H9 (cell line): ENCODE measurements at regions not wholly inside any gene's neighbourhood (a gene's known extent, or its start where the extent isn't known, plus 50 kb on each side); places are given as distances from the start of the nearest gene placed in this dataset.

ENCODE experiments used
- DNase-seq: peaks from one replicate; pipeline ENCODE4 v3.0.0-alpha.2; 2017
- H2AFZ ChIP-seq: one replicate; pipeline ENCODE4 v1.6.1; 2013; ENCODE audit warnings: mild to moderate bottlenecking, low read length, control low read depth, moderate library complexity
- H2AK5ac ChIP-seq: 2 replicates; pipeline ENCODE4 v1.6.1; 2013; ENCODE audit warnings: low read length, control low read depth, mixed read lengths; ENCODE audit not compliant: insufficient read length
- H2BK120ac ChIP-seq: one replicate; pipeline ENCODE4 v1.6.1; 2013; ENCODE audit warnings: low read depth, mild to moderate bottlenecking, low read length, control low read depth, inconsistent platforms; ENCODE audit not compliant: poor library complexity, severe bottlenecking
- H2BK12ac ChIP-seq: 2 replicates; pipeline ENCODE4 v1.6.1; 2013; ENCODE audit warnings: low read length, control low read depth, mixed read lengths, low read depth; ENCODE audit not compliant: insufficient read length
- H2BK15ac ChIP-seq: 2 replicates; pipeline ENCODE4 v1.6.1; 2013; ENCODE audit warnings: low read depth, low read length, control low read depth
- H2BK20ac ChIP-seq: one replicate; pipeline ENCODE4 v1.6.1; 2013; ENCODE audit warnings: low read depth, mild to moderate bottlenecking, low read length, control low read depth, inconsistent platforms; ENCODE audit not compliant: poor library complexity, severe bottlenecking
- H2BK5ac ChIP-seq: 2 replicates; pipeline ENCODE4 v1.6.1; 2013; ENCODE audit warnings: low read length, control low read depth, mixed read lengths; ENCODE audit not compliant: insufficient read length
- H3K14ac ChIP-seq: 2 replicates; pipeline ENCODE4 v1.6.1; 2013; ENCODE audit warnings: low read length, control low read depth; ENCODE audit not compliant: insufficient read depth
- H3K18ac ChIP-seq: 2 replicates; pipeline ENCODE4 v1.6.1; 2013; ENCODE audit warnings: low read depth, mild to moderate bottlenecking, mixed read lengths, low read length, control low read depth; ENCODE audit not compliant: insufficient read length
- H3K23ac ChIP-seq: 2 replicates; pipeline ENCODE4 v1.6.1; 2013; ENCODE audit warnings: low read length, control low read depth, mixed read lengths, low read depth; ENCODE audit not compliant: insufficient read length
- H3K23me2 ChIP-seq: 2 replicates; pipeline ENCODE4 v1.6.1; 2013; ENCODE audit warnings: low read depth, mild to moderate bottlenecking, mixed read lengths, low read length, control low read depth; ENCODE audit not compliant: insufficient read length, poor library complexity, severe bottlenecking
- H3K27ac ChIP-seq: 2 replicates; pipeline ENCODE4 v1.5.1; 2013; ENCODE audit warnings: low read length, control low read depth, mixed read lengths, low read depth; ENCODE audit not compliant: insufficient read length
- H3K27me3 ChIP-seq: 2 replicates; pipeline ENCODE4 v1.6.1; 2013; ENCODE audit warnings: low read length, control low read depth, inconsistent platforms; ENCODE audit not compliant: insufficient read depth
- H3K4ac ChIP-seq: 2 replicates; pipeline ENCODE4 v1.6.1; 2013; ENCODE audit warnings: low read depth, mild to moderate bottlenecking, control low read depth, inconsistent platforms, low read length, moderate library complexity
- H3K4me1 ChIP-seq: 2 replicates; pipeline ENCODE4 v1.6.1; 2013; ENCODE audit warnings: low read length, control low read depth, inconsistent platforms; ENCODE audit not compliant: insufficient read depth
- H3K4me2 ChIP-seq: 2 replicates; pipeline ENCODE4 v1.6.1; 2013; ENCODE audit warnings: low read length, control low read depth, mixed read lengths; ENCODE audit not compliant: insufficient read length, insufficient read depth
- H3K56ac ChIP-seq: 2 replicates; pipeline ENCODE4 v1.6.1; 2013; ENCODE audit warnings: low read depth, mild to moderate bottlenecking, mixed read lengths, low read length, control low read depth; ENCODE audit not compliant: insufficient read length
- H3K79me1 ChIP-seq: 2 replicates; pipeline ENCODE4 v1.6.1; 2013; ENCODE audit warnings: low read depth, mild to moderate bottlenecking, moderate library complexity, low read length, control low read depth, inconsistent platforms; ENCODE audit not compliant: insufficient read depth, poor library complexity, severe bottlenecking
- H3K79me2 ChIP-seq: 2 replicates; pipeline ENCODE4 v1.6.1; 2013; ENCODE audit warnings: low read length, control low read depth, inconsistent platforms; ENCODE audit not compliant: insufficient read depth
- H3K9ac ChIP-seq: 2 replicates; pipeline ENCODE4 v1.6.1; 2013; ENCODE audit warnings: low read length, control low read depth, mixed read lengths; ENCODE audit not compliant: insufficient read length; ENCODE audit errors: extremely low read depth
- H3K9me3 ChIP-seq: one replicate; pipeline ENCODE4 v1.6.1; 2013; ENCODE audit warnings: low read depth, low read length, inconsistent platforms; ENCODE audit not compliant: control insufficient read depth
- H3T11ph ChIP-seq: one replicate; pipeline ENCODE4 v1.6.1; 2013; ENCODE audit warnings: mild to moderate bottlenecking, low read length, control low read depth, inconsistent platforms
- H4K20me1 ChIP-seq: one replicate; pipeline ENCODE4 v1.6.1; 2013; ENCODE audit not compliant: control insufficient read depth, insufficient read length, insufficient read depth
- H4K5ac ChIP-seq: 2 replicates; pipeline ENCODE4 v1.6.1; 2013; ENCODE audit warnings: low read depth, mild to moderate bottlenecking, mixed read lengths, low read length, control low read depth; ENCODE audit not compliant: insufficient read length
- H4K8ac ChIP-seq: replicated peaks from 2 replicates; pipeline ENCODE4 v1.6.1; 2013; ENCODE audit warnings: low read length, control low read depth, mixed read lengths, low read depth; ENCODE audit not compliant: insufficient read length
- H4K91ac ChIP-seq: 2 replicates; pipeline ENCODE4 v1.6.1; 2013; ENCODE audit warnings: low read depth, mild to moderate bottlenecking, moderate library complexity, mixed read lengths, low read length, control low read depth; ENCODE audit not compliant: insufficient read length
- H3K27ac Mint-ChIP-seq, 3 experiments: 2 replicates in 2 of 3; 3 replicates in 1 of 3; pipeline ENCODE4 v1.8.0; 2020 to 2021; ENCODE audit warnings: mixed read lengths in 3 of 3, mild to moderate bottlenecking in 1 of 3, moderate library complexity in 1 of 3
- H3K27me3 Mint-ChIP-seq: 2 replicates; pipeline ENCODE4 v1.8.0; 2021; ENCODE audit warnings: low read depth, mild to moderate bottlenecking, moderate library complexity, mixed read lengths
- H3K36me3 Mint-ChIP-seq, 3 experiments: 2 replicates in 2 of 3; 3 replicates in 1 of 3; pipeline ENCODE4 v1.8.0; 2020 to 2021; ENCODE audit warnings: low read depth in 3 of 3, mixed read lengths in 3 of 3; ENCODE audit not compliant: insufficient read depth in 1 of 3
- H3K4me1 Mint-ChIP-seq, 2 experiments: 2 replicates each; pipeline ENCODE4 v1.8.0; 2020; ENCODE audit warnings: mixed read lengths in 2 of 2
- H3K4me3 Mint-ChIP-seq, 2 experiments: 2 replicates in 1 of 2; 3 replicates in 1 of 2; pipeline ENCODE4 v1.8.0; 2020 to 2021; ENCODE audit warnings: mild to moderate bottlenecking in 2 of 2, mixed read lengths in 2 of 2, moderate library complexity in 1 of 2
- H3K9me3 Mint-ChIP-seq, 2 experiments: 2 replicates in 1 of 2; 3 replicates in 1 of 2; pipeline ENCODE4 v1.8.0; 2020; ENCODE audit warnings: mild to moderate bottlenecking in 2 of 2, mixed read lengths in 2 of 2, moderate library complexity in 1 of 2
- CTCF ChIP-seq: fragments of 200-600 bp; sonication (generic); conservative IDR thresholded peaks from 3 replicates; pipeline ENCODE4 v1.8.0; 2021; ENCODE audit warnings: antibody characterized with exemption, mild to moderate bottlenecking

- H3K4me3 Mint-ChIP-seq: no peak overlapping the region
- no peak overlapping the region for H3K56ac ChIP-seq
- TF ChIP-seq CTCF: no peak
- no peaks in the 10 kb centered on the region; the same call in 1 of the 2 replicates for H3K27me3 Mint-ChIP-seq
- H2BK5ac ChIP-seq: no peak overlapping the region
- H3K4ac ChIP-seq: no peak overlapping the region
- no peak overlapping the region for H2BK12ac ChIP-seq
- no peak overlapping the region for H2AK5ac ChIP-seq
- H3K14ac ChIP-seq: no peak overlapping the region
- no peaks in the 10 kb centered on the region for H3K79me2 ChIP-seq
- no peak overlapping the region for H3T11ph ChIP-seq
- no peak overlapping the region for H2AFZ ChIP-seq
- H4K20me1 ChIP-seq: no peaks in the 10 kb centered on the region
- DNase-seq: no peak
- H2BK15ac ChIP-seq: no peak overlapping the region
- no peak overlapping the region for H4K8ac ChIP-seq
- no peak overlapping the region for H3K18ac ChIP-seq
- no peak overlapping the region for H3K9ac ChIP-seq
- H2BK120ac ChIP-seq: no peak overlapping the region
- no peaks in the 10 kb centered on the region; a peak in 2 of 7 replicates for H3K36me3 Mint-ChIP-seq
- no peaks in the 10 kb centered on the region for H3K4me1 Mint-ChIP-seq
- no peaks in the 10 kb centered on the region for H3K79me1 ChIP-seq
- no peak overlapping the region for H2BK20ac ChIP-seq
- no peaks in the 10 kb centered on the region for H3K27me3 ChIP-seq
- H3K23ac ChIP-seq: no peak overlapping the region
- H3K4me1 ChIP-seq: no peaks in the 10 kb centered on the region
- H3K27ac ChIP-seq: no peak overlapping the region
- H3K9me3 Mint-ChIP-seq: no peaks in the 10 kb centered on the region; a peak in 1 of 5 replicates
- no peaks in the 10 kb centered on the region for H3K9me3 ChIP-seq
- H4K91ac ChIP-seq: no peak overlapping the region
- no peak overlapping the region for H3K27ac Mint-ChIP-seq
- no peak overlapping the region for H4K5ac ChIP-seq
- no peak overlapping the region for H3K4me2 ChIP-seq
- no peaks in the 10 kb centered on the region for H3K23me2 ChIP-seq
Measured at GRCh38 chr5:58274191-58274590, 185.7 kb downstream of the PLK2 start.
